A549 (cell line): ENCODE measurements at regions not wholly inside any gene's neighbourhood (a gene's known extent, or its start where the extent isn't known, plus 50 kb on each side); places are given as distances from the start of the nearest gene placed in this dataset.

Experiments
- ATAC-seq, 2 experiments: fragments of 200-7000 bp in 1 of 2; fragments of >200 bp in 1 of 2; cut with Nextera tagmentation in 1 of 2; cut with Tn5 transposase in 1 of 2; 3 replicates each; pipeline versions ENCODE4 v1.8.0 to v1.9.1; 2018 to 2020; ENCODE audit warnings: mild to moderate bottlenecking in 1 of 2, moderate library complexity in 1 of 2
- CTCF ChIA-PET: fragments of 300-600 bp; sonication (Branson Sonifier 250); formaldehyde crosslinking; extraction: SDS; loops from one replicate; lab custom pipeline; 2021; ENCODE audit warnings: antibody characterized with exemption, inconsistent platforms; lab: Yijun Ruan, JAX
- POLR2A ChIA-PET: fragments of 350-600 bp; formaldehyde crosslinking; extraction: SDS; loops from one replicate; lab custom pipeline; 2021; ENCODE audit warnings: antibody characterized with exemption, inconsistent platforms; lab: Yijun Ruan, JAX
- DNase-seq, 2 experiments: peaks; one replicate each; pipeline versions ENCODE4 v3.0.0 to v3.0.0-alpha.2; 2011 to 2016; ENCODE audit warnings: low read depth in 1 of 2, low spot score in 1 of 2
- FAIRE-seq: peaks from 2 replicates; lab custom pipeline; 2011; peaks lifted over from hg19 to GRCh38; lab: Jason Lieb, UNC
- H3K27ac ChIP-seq, 2 experiments: fragments of >200 bp; sonication (Bioruptor Twin); formaldehyde crosslinking; 3 replicates each; pipeline ENCODE4 v1.5.1; 2016 to 2017
- H3K4me1 ChIP-seq: fragments of >200 bp; sonication (Bioruptor Twin); formaldehyde crosslinking; 3 replicates; pipeline ENCODE4 v1.6.1; 2016
- H3K4me2 ChIP-seq: fragments of >200 bp; sonication (Bioruptor Twin); formaldehyde crosslinking; 3 replicates; pipeline ENCODE4 v1.6.1; 2016
- H3K4me3 ChIP-seq: fragments of >200 bp; sonication (Bioruptor Twin); formaldehyde crosslinking; 3 replicates; pipeline ENCODE4 v1.5.1; 2016
- H3K9me3 ChIP-seq: fragments of >200 bp; sonication (Bioruptor Twin); formaldehyde crosslinking; 3 replicates; pipeline ENCODE4 v1.6.1; 2016
- CEBPB ChIP-seq, 2 experiments: fragments of >200 bp in 1 of 2; sonication (Bioruptor Twin) in 1 of 2; formaldehyde crosslinking in 1 of 2; IDR thresholded peaks; 2 replicates each; pipeline ENCODE4 v1.6.1; 2012 to 2016
- FOSL2 ChIP-seq, 2 experiments: fragments of 450-650 bp in 1 of 2; fragments of >200 bp in 1 of 2; sonication (Bioruptor Twin) in 1 of 2; formaldehyde crosslinking; IDR thresholded peaks; 2 replicates each; pipeline versions ENCODE4 v1.5.0 to v1.6.1; 2016 to 2020; ENCODE audit warnings: mild to moderate bottlenecking in 1 of 2, moderate library complexity in 1 of 2
- FOXS1 ChIP-seq: fragments of 250-450 bp; sonication (Bioruptor Pico); IDR thresholded peaks from 2 replicates; pipeline ENCODE4 v1.5.0; 2020; ENCODE audit warnings: mild to moderate bottlenecking, moderate library complexity
- HOXB13 ChIP-seq: fragments of 250-450 bp; sonication (Bioruptor Pico); IDR thresholded peaks from 2 replicates; pipeline ENCODE4 v1.5.0; 2020; ENCODE audit warnings: low read depth, mild to moderate bottlenecking, moderate library complexity
- KDM5A ChIP-seq: fragments of 200-600 bp; sonication (generic); IDR thresholded peaks from 2 replicates; pipeline ENCODE4 v1.6.1; 2016; ENCODE audit warnings: antibody characterized with exemption, mild to moderate bottlenecking
- MAFK ChIP-seq: fragments of 450-650 bp; IDR thresholded peaks from 2 replicates; pipeline ENCODE4 v1.6.1; 2014; ENCODE audit not compliant: partially characterized antibody
- RAD21 ChIP-seq, 2 experiments: fragments of >200 bp in 1 of 2; sonication (Bioruptor Twin) in 1 of 2; formaldehyde crosslinking in 1 of 2; IDR thresholded peaks in 1 of 2; conservative IDR thresholded peaks in 1 of 2; 2 replicates in 1 of 2; 3 replicates in 1 of 2; pipeline ENCODE4 v1.6.1; 2012 to 2018; ENCODE audit warnings: inconsistent platforms in 1 of 2
- RFX5 ChIP-seq: fragments of 450-650 bp; IDR thresholded peaks from 2 replicates; pipeline ENCODE4 v1.7.1; 2014; ENCODE audit warnings: antibody characterized with exemption, mild to moderate bottlenecking, moderate library complexity
- RNF2 ChIP-seq: fragments of 200-600 bp; sonication (generic); IDR thresholded peaks from 2 replicates; pipeline ENCODE4 v1.6.1; 2016; ENCODE audit warnings: low read depth, mild to moderate bottlenecking, antibody characterized with exemption, moderate library complexity, borderline replicate concordance
- ZC3H11A ChIP-seq: fragments of 450-650 bp; IDR thresholded peaks from 2 replicates; pipeline ENCODE4 v1.6.1; 2014; ENCODE audit warnings: antibody characterized with exemption, mild to moderate bottlenecking
- ZFP36 ChIP-seq: fragments of 450-650 bp; IDR thresholded peaks from 2 replicates; pipeline ENCODE4 v1.6.1; 2014; ENCODE audit warnings: borderline replicate concordance; ENCODE audit not compliant: partially characterized antibody
- WGBS: methylation state at CpG from one replicate; pipeline ENCODE4 v1.1.6; 2017; ENCODE audit errors: missing lambda C conversion rate; 5-methylcytosine and 5-hydroxymethylcytosine counted together
- TF ChIP-seq, protein P1 (sequence below): IDR thresholded peaks from 2 replicates; pipeline ENCODE4 v1.6.1; 2012
- TF ChIP-seq, protein P2 (sequence below): fragments of 250-450 bp; sonication (Bioruptor Pico); IDR thresholded peaks from 2 replicates; pipeline ENCODE4 v1.5.0; 2021; ENCODE audit warnings: mild to moderate bottlenecking, moderate library complexity, borderline replicate concordance

DNA sequence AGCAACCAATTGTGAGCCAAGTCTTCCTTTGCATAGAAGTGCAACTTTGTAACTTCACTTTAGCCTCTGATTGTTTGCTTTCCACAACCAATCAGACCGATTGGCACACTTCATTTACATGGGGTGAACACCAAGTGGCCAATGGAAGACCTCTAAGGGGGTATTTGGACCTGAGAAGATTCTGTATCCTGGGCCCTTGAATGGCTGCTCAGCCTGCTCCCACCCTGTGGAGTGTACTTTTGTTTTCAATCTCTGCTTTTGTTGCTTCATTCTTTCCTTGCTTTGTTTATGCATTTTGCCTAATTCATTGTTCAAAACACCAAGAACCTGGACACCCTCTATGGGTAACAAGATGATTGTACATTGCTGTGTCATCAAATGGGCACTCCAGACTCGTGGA is 385.7 kb upstream of the NRP1 start:
- FAIRE-seq = no peak
- Histone ChIP-seq H3K27ac (no peak overlapping the region), H3K4me2 (no peak overlapping the region), H3K4me3 (no peak overlapping the region), H3K9me3 (no peaks in the 10 kb centered on the region), H3K4me1 (no peaks in the 10 kb centered on the region)
- CTCF ChIA-PET = no interaction called here
- DNase-seq = no peak
- no peak for ATAC-seq
- POLR2A ChIA-PET = no interaction called here
- TF ChIP-seq, protein P1, sequence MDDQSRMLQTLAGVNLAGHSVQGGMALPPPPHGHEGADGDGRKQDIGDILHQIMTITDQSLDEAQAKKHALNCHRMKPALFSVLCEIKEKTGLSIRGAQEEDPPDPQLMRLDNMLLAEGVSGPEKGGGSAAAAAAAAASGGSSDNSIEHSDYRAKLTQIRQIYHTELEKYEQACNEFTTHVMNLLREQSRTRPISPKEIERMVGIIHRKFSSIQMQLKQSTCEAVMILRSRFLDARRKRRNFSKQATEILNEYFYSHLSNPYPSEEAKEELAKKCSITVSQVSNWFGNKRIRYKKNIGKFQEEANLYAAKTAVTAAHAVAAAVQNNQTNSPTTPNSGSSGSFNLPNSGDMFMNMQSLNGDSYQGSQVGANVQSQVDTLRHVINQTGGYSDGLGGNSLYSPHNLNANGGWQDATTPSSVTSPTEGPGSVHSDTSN = no peak
- peak; percentile 55 for TF ChIP-seq MAFK
- 32% methylated on average over 2 of the region's 2 CpGs for WGBS

DNA sequence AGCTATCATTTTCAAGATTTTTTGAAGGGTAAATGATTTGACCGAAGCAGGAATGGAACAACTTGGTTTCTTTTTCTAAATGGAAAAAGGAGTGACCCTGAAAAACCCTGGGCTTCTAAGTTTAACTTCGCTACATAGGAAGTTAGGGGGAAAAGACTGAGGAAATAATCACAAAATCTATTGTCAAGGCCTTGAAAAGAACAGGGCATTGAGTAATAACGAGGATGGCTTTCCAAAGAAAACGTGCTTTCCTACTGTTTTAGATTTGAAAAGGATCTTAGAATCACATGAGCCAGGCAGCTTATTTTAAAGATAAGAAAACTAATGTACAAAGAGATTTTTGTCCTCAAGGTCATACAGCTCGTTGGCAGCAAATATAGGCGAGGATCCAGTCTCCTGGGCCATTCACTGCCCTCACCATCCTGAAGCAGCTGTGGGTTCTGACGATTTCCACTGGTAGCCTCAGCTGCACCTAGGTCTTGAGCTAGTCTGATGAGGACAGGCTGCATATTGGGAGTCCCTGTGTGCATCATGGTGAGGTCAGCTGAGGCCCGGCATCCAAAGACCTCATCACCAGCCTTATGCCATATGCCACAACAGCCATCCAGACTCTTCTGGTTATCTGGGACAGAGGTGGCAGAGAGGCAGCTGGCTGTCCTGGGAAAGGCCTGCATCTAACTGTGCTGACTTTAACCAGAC is 384.7 kb upstream of the NRP1 start:
- ATAC-seq (no peak), FAIRE-seq (no peak)
- H3K9me3 ChIP-seq = no peaks in the 10 kb centered on the region
- CTCF ChIA-PET = no interaction called here
- 80% methylated on average over 8 of the region's 8 CpGs for WGBS
- H3K27ac ChIP-seq = 0 out of 6 replicates have a peak overlapping the region, but pooled peaks of 1 of the 2 experiments have one; percentile 4
- no peak overlapping the region for H3K4me3 ChIP-seq
- no peak overlapping the region for H3K4me2 ChIP-seq
- POLR2A ChIA-PET = no interaction called here
- no peak for TF ChIP-seq CEBPB (IDR thresholded peaks at IDR 0.05)
- no peak for TF ChIP-seq KDM5A
- TF ChIP-seq, all 56 proteins: peak for 0
- no peak for DNase-seq
- H3K4me1 ChIP-seq = no peaks in the 10 kb centered on the region

DNA sequence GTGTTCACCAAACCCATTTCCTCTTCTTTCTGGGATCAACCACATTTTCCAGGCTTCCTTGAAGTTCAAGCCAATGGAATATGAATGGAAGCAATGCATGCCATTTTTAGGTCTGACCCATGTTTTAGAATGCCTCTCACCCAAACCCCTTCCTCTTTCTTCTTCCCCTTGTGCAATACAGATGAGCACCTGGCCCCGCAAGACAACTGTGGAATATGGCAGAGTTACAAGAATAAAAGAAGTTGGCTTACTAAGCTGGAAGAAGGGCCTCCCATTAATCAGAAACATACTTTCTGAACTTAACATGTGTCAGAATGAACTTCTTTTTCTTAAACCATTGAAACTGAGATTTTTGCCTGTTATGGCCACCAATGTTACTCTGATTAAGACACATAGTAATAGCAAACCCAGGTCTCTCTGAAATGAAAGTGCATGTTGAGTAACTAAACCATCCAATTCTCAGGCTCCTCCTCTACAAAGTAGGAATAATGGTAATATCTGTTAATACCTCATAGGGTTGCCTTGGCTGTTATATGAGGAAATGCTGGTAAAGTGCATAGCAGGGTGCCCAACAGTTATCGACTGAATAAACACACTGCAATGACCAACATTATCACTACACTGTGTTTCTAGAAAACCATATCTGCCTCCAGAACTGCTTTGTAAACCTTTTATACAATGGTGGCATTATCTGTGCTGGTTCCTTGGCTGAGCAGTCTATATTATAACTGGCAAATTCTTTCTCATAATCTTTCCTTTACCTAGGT is 382.2 kb upstream of the NRP1 start:
- Histone ChIP-seq H3K4me3 (no peak overlapping the region), H3K4me2 (no peak overlapping the region), H3K4me1 (no peaks in the 10 kb centered on the region), H3K9me3 (no peaks in the 10 kb centered on the region), H3K27ac (no peak overlapping the region)
- FAIRE-seq (no peak), DNase-seq (no peak), ATAC-seq (no peak)
- CTCF ChIA-PET = interaction anchor here (1.0 kb wide), 1 partner anchor 11 kb away, joined by 3 read pairs; no protein-coding TSS in a partner anchor
- POLR2A ChIA-PET = no interaction called here
- TF ChIP-seq ZFP36 (no peak), ZC3H11A (no peak), CEBPB (IDR thresholded peaks at IDR 0.05) (no peak), FOXS1 (CRISPR knock-in tag) (no peak), HOXB13 (CRISPR knock-in tag) (no peak), FOSL2 (IDR thresholded peaks at IDR 0.05) (no peak), FOSL2 (CRISPR knock-in tag; IDR thresholded peaks at IDR 0.05) (no peak)
- TF ChIP-seq, protein P2, sequence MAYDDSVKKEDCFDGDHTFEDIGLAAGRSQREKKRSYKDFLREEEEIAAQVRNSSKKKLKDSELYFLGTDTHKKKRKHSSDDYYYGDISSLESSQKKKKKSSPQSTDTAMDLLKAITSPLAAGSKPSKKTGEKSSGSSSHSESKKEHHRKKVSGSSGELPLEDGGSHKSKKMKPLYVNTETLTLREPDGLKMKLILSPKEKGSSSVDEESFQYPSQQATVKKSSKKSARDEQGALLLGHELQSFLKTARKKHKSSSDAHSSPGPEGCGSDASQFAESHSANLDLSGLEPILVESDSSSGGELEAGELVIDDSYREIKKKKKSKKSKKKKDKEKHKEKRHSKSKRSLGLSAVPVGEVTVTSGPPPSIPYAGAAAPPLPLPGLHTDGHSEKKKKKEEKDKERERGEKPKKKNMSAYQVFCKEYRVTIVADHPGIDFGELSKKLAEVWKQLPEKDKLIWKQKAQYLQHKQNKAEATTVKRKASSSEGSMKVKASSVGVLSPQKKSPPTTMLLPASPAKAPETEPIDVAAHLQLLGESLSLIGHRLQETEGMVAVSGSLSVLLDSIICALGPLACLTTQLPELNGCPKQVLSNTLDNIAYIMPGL (CRISPR knock-in tag) = no peak
- 82% methylated on average over 2 of the region's 2 CpGs for WGBS

DNA sequence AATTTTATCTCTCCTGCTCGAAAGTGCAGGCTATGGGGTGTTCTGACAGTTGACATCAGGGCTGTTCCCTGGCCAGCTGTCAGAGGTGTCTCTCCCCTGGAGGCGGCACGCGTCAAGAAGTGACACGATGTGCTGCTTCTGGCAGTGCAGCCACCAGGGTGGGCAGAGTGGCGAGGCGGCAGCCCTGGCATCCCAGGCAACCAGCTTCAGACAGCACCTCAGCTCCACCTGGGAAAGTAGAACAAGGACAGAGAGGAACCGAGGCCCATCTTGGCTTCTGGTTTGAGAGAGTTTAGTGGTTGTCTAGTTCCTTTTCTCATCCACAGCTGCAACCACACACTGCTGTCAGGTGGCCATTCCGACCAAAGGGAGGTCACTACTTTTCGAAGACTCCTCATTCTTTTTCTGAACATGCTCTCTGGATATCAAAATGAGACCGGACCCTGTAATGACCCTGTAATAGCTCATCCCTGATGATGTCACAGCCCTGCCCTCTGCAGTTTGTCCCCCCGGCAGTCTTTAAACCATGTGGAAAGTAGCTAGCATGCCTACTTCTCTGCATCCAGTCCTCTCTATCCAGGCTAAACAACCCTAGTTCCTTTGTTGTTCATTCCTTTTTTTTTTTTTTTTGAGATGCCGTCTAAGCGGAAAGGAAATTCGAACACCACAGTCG is 381.0 kb upstream of the NRP1 start:
- ChIA-PET POLR2A (no interaction called here), CTCF (interaction anchor here (0.9 kb wide), 1 partner anchor 10 kb away, joined by 3 read pairs; no protein-coding TSS in a partner anchor)
- TF ChIP-seq MAFK (no peak), FOSL2 (IDR thresholded peaks at IDR 0.05) (no peak), FOSL2 (CRISPR knock-in tag; IDR thresholded peaks at IDR 0.05) (no peak), RNF2 (no peak), RFX5 (no peak), RAD21 (conservative IDR thresholded peaks at IDR 0.05 in 1 of 2, IDR thresholded peaks at IDR 0.05 in 1 of 2) (no peak)
- no peaks in the 10 kb centered on the region for H3K4me1 ChIP-seq
- H3K4me2 ChIP-seq = no peak overlapping the region
- ATAC-seq (no peak), DNase-seq (no peak), FAIRE-seq (no peak)
- 0 out of 6 replicates have a peak overlapping the region, but pooled peaks of 1 of the 2 experiments have one; percentile 6 for H3K27ac ChIP-seq
- no peaks in the 10 kb centered on the region for H3K9me3 ChIP-seq
- WGBS = 88% methylated on average over 15 of the region's 16 CpGs
- no peak overlapping the region for H3K4me3 ChIP-seq
